ENCODE measurements at regions not wholly inside any gene's neighbourhood (a gene's known extent, or its start where the extent isn't known, plus 50 kb on each side); places are given as distances from the start of the nearest gene placed in this dataset.

- Mint-ChIP-seq H3K27ac (no peak overlapping the region), H3K4me1 (no peaks in the 10 kb centered on the region), H3K4me3 (no peak overlapping the region), H3K27me3 (ENCODE audit: low read depth in 2 of 2) (peaks cover 0 to 3% of the 10 kb centered on the region in 2 donors), H3K9me3 (peaks cover 0 to 3% of the 10 kb centered on the region in 2 donors), H3K36me3 (no peaks in the 10 kb centered on the region)
- intact Hi-C loops (cut with micrococcal nuclease) = no loop called here
- DNase-seq = no peak
- H3K36me3 ChIP-seq (ENCODE audit: control insufficient read depth, insufficient read depth, low read length) = no peaks in the 10 kb centered on the region
- WGBS (ENCODE audit: insufficient coverage) = 87% methylated on average over 9 of the region's 10 CpGs
- no peaks in the 10 kb centered on the region for H3K9me3 ChIP-seq (ENCODE audit: control insufficient read depth, insufficient read depth, low read length)
- ATAC-seq = no peak
- no peak overlapping the region for H3K27ac ChIP-seq (ENCODE audit: low read length)
- H3K4me3 ChIP-seq (ENCODE audit: low read length) = no peak overlapping the region
- TF ChIP-seq CTCF (IDR thresholded peaks at IDR 0.05) = no peak
- no peaks in the 10 kb centered on the region for H3K4me1 ChIP-seq (ENCODE audit: control insufficient read depth, insufficient read depth, low read length)
- H3K27me3 ChIP-seq (ENCODE audit: control insufficient read depth, insufficient read depth, low read length) = no peaks in the 10 kb centered on the region
Measured at GRCh38 chr11:133713844-133714243, 131.5 kb downstream of the SPATA19 start.

- Mint-ChIP-seq H3K27me3 (ENCODE audit: low read depth in 2 of 2) (peaks cover 0 to 3% of the 10 kb centered on the region in 2 donors), H3K4me3 (no peak overlapping the region), H3K27ac (no peak overlapping the region), H3K4me1 (no peaks in the 10 kb centered on the region), H3K9me3 (peaks cover 0 to 3% of the 10 kb centered on the region in 2 donors), H3K36me3 (no peaks in the 10 kb centered on the region)
- no peaks in the 10 kb centered on the region for H3K4me1 ChIP-seq (ENCODE audit: control insufficient read depth, insufficient read depth, low read length)
- intact Hi-C loops (cut with micrococcal nuclease) = no loop called here
- no peaks in the 10 kb centered on the region for H3K27me3 ChIP-seq (ENCODE audit: control insufficient read depth, insufficient read depth, low read length)
- DNase-seq = no peak
- H3K27ac ChIP-seq (ENCODE audit: low read length) = no peak overlapping the region
- no peak for TF ChIP-seq CTCF (IDR thresholded peaks at IDR 0.05)
- H3K9me3 ChIP-seq (ENCODE audit: control insufficient read depth, insufficient read depth, low read length) = no peaks in the 10 kb centered on the region
- no peak overlapping the region for H3K4me3 ChIP-seq (ENCODE audit: low read length)
- no peak for ATAC-seq
- 92% methylated on average over 3 of the region's 3 CpGs for WGBS (ENCODE audit: insufficient coverage)
- no peaks in the 10 kb centered on the region for H3K36me3 ChIP-seq (ENCODE audit: control insufficient read depth, insufficient read depth, low read length)
Measured at GRCh38 chr11:133713406-133713805, 131.9 kb downstream of the SPATA19 start.

GRCh38 chr11:133712051-133712560, 133.2 kb downstream of the SPATA19 start:
- intact Hi-C loops (cut with micrococcal nuclease) = no loop called here

More at GRCh38 chr11:133712051-133712560, 133.2 kb downstream of the SPATA19 start:
- ATAC-seq = no peak
- H3K27me3 ChIP-seq (ENCODE audit: control insufficient read depth, insufficient read depth, low read length) = no peaks in the 10 kb centered on the region
- no peaks in the 10 kb centered on the region for H3K4me1 ChIP-seq (ENCODE audit: control insufficient read depth, insufficient read depth, low read length)
- Mint-ChIP-seq H3K9me3 (peaks cover 0 to 3% of the 10 kb centered on the region in 2 donors), H3K4me1 (no peaks in the 10 kb centered on the region), H3K4me3 (no peak overlapping the region), H3K36me3 (no peaks in the 10 kb centered on the region), H3K27ac (no peak overlapping the region), H3K27me3 (ENCODE audit: low read depth in 2 of 2) (peaks cover 0 to 3% of the 10 kb centered on the region in 2 donors)
- 15% methylated on average over 3 of the region's 4 CpGs for WGBS (ENCODE audit: insufficient coverage)
- no peak overlapping the region for H3K27ac ChIP-seq (ENCODE audit: low read length)
- no peaks in the 10 kb centered on the region for H3K36me3 ChIP-seq (ENCODE audit: control insufficient read depth, insufficient read depth, low read length)
- DNase-seq = no peak
- no peaks in the 10 kb centered on the region for H3K9me3 ChIP-seq (ENCODE audit: control insufficient read depth, insufficient read depth, low read length)
- no peak overlapping the region for H3K4me3 ChIP-seq (ENCODE audit: low read length)
- no peak for TF ChIP-seq CTCF (IDR thresholded peaks at IDR 0.05)
